KMS-11 (cell line): ENCODE measurements at regions not wholly inside any gene's neighbourhood (a gene's known extent, or its start where the extent isn't known, plus 50 kb on each side); places are given as distances from the start of the nearest gene placed in this dataset.

Source experiments
- H2AFZ ChIP-seq: fragments of 200-600 bp; sonication (generic); 2 replicates; pipeline ENCODE4 v1.6.1; 2016; ENCODE audit warnings: antibody characterized with exemption, mixed run types, low read depth
- H3K27ac ChIP-seq: fragments of 200-600 bp; sonication (generic); 2 replicates; pipeline ENCODE4 v1.6.1; 2016; ENCODE audit warnings: mild to moderate bottlenecking, mixed run types
- H3K27me3 ChIP-seq: fragments of 200-600 bp; sonication (generic); 2 replicates; pipeline ENCODE4 v1.6.1; 2017; ENCODE audit warnings: mild to moderate bottlenecking, low read depth, mixed run types, moderate library complexity; ENCODE audit not compliant: insufficient read depth
- H3K36me3 ChIP-seq: fragments of 200-600 bp; sonication (generic); 2 replicates; pipeline ENCODE4 v1.6.1; 2017; ENCODE audit warnings: mild to moderate bottlenecking, mixed run types; ENCODE audit not compliant: insufficient read depth
- H3K4me1 ChIP-seq: fragments of 200-600 bp; sonication (generic); 2 replicates; pipeline ENCODE4 v1.6.1; 2016; ENCODE audit warnings: mild to moderate bottlenecking, low read depth, mixed run types; ENCODE audit not compliant: poor library complexity, severe bottlenecking
- H3K4me2 ChIP-seq: fragments of 200-600 bp; sonication (generic); 2 replicates; pipeline ENCODE4 v1.7.0; 2016; ENCODE audit warnings: mild to moderate bottlenecking, mixed run types
- H3K4me3 ChIP-seq: fragments of 200-600 bp; sonication (generic); IDR thresholded peaks from 2 replicates; pipeline ENCODE4 v1.6.1; 2017; ENCODE audit warnings: low read depth, low read length, mixed read lengths; ENCODE audit not compliant: insufficient read depth
- H3K79me2 ChIP-seq: fragments of 200-600 bp; sonication (generic); 2 replicates; pipeline ENCODE4 v1.6.1; 2016; ENCODE audit warnings: low read depth, mixed run types; ENCODE audit not compliant: insufficient read depth
- H3K9ac ChIP-seq: fragments of 200-600 bp; sonication (generic); 2 replicates; pipeline ENCODE4 v1.6.1; 2016; ENCODE audit warnings: mild to moderate bottlenecking, mixed run types
- H4K20me1 ChIP-seq: fragments of 200-600 bp; sonication (generic); 2 replicates; pipeline ENCODE4 v1.6.1; 2016; ENCODE audit warnings: mild to moderate bottlenecking, mixed run types; ENCODE audit not compliant: insufficient read depth
- CTCF ChIP-seq: fragments of 200-600 bp; sonication (generic); conservative IDR thresholded peaks from 2 replicates; pipeline ENCODE4 v1.6.1; 2017; ENCODE audit warnings: low read depth, mild to moderate bottlenecking, antibody characterized with exemption, low read length, moderate library complexity, mixed read lengths

- H3K9ac ChIP-seq: no peak overlapping the region
- H2AFZ ChIP-seq: no peak overlapping the region
- no peaks in the 10 kb centered on the region for H3K27me3 ChIP-seq
Measured at GRCh38 chr20:56995149-56995548, 271.3 kb downstream of the BMP7 start.

GRCh38 chr20:56995635-56996075 lies 270.8 kb downstream of the BMP7 start:
- no peak overlapping the region for H3K4me3 ChIP-seq
- H3K9ac ChIP-seq: no peak overlapping the region
- no peaks in the 10 kb centered on the region for H3K36me3 ChIP-seq
- no peaks in the 10 kb centered on the region for H3K4me1 ChIP-seq
- H2AFZ ChIP-seq: no peak overlapping the region
- no peak overlapping the region for H3K4me2 ChIP-seq
- peak; percentile 50 for TF ChIP-seq CTCF
- H3K27me3 ChIP-seq: no peaks in the 10 kb centered on the region
- no peaks in the 10 kb centered on the region for H3K79me2 ChIP-seq
- H4K20me1 ChIP-seq: no peaks in the 10 kb centered on the region
- no peak overlapping the region for H3K27ac ChIP-seq

More at GRCh38 chr20:56995149-56995548, 271.3 kb downstream of the BMP7 start:
- H3K4me2 ChIP-seq: no peak overlapping the region
- no peaks in the 10 kb centered on the region for H4K20me1 ChIP-seq
- TF ChIP-seq CTCF: no peak
- no peaks in the 10 kb centered on the region for H3K4me1 ChIP-seq
- H3K79me2 ChIP-seq: no peaks in the 10 kb centered on the region
- H3K36me3 ChIP-seq: no peaks in the 10 kb centered on the region
- H3K27ac ChIP-seq: no peak overlapping the region
- no peak overlapping the region for H3K4me3 ChIP-seq

DNA sequence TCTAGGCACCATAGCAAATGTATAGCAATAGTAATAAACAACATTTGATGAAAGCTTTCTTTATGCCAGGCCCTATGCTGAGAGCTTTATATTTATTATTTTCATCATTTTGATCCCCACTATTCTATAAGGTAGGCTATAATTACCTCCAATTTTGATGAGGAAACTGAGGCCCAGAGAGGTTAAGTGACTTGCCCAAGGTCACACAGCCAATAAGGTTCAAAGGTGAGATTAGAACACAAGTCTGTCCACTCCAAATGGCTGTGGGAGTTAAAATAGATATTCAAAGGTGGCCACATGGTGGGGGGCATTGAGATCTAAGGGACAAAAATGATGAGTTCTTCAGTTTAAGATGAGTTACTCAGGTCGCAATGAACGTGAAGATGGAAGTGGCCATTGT lies 269.9 kb downstream of the BMP7 start:
- no peak overlapping the region for H3K9ac ChIP-seq
- TF ChIP-seq CTCF: no peak
- no peak overlapping the region for H3K4me3 ChIP-seq
- H3K27me3 ChIP-seq: no peaks in the 10 kb centered on the region
- H3K79me2 ChIP-seq: no peaks in the 10 kb centered on the region
- H3K4me2 ChIP-seq: no peak overlapping the region
- H4K20me1 ChIP-seq: no peaks in the 10 kb centered on the region
- H2AFZ ChIP-seq: no peak overlapping the region
- H3K27ac ChIP-seq: no peak overlapping the region
- H3K36me3 ChIP-seq: no peaks in the 10 kb centered on the region
- H3K4me1 ChIP-seq: no peaks in the 10 kb centered on the region

- no peak overlapping the region for H3K9ac ChIP-seq
- no peak overlapping the region for H2AFZ ChIP-seq
- no peak for TF ChIP-seq CTCF
- no peak overlapping the region for H3K4me3 ChIP-seq
- H3K4me2 ChIP-seq: no peak overlapping the region
- no peaks in the 10 kb centered on the region for H3K36me3 ChIP-seq
- peaks cover 16% of the 10 kb centered on the region for H3K4me1 ChIP-seq
- no peak overlapping the region for H3K27ac ChIP-seq
- no peaks in the 10 kb centered on the region for H3K79me2 ChIP-seq
- no peaks in the 10 kb centered on the region for H3K27me3 ChIP-seq
- H4K20me1 ChIP-seq: no peaks in the 10 kb centered on the region
Measured at GRCh38 chr20:56998438-56998837, 268.0 kb downstream of the BMP7 start.
